SK-N-SH treated with all-trans-retinoic acid at 6 μM for 48 hours (cell line): ENCODE measurements at regions not wholly inside any gene's neighbourhood (a gene's known extent, or its start where the extent isn't known, plus 50 kb on each side); places are given as distances from the start of the nearest gene placed in this dataset.

Experiments
- ATAC-seq: fragments of 200-7000 bp; cut with Tn5 transposase; 3 replicates; pipeline ENCODE4 v1.9.1; 2020; ENCODE audit warnings: mild to moderate bottlenecking, moderate library complexity
- ARNTL ChIP-seq: fragments of 450-650 bp; formaldehyde crosslinking; IDR thresholded peaks from 2 replicates; pipeline ENCODE4 v1.5.0; 2020; ENCODE audit warnings: low read depth, mild to moderate bottlenecking, moderate library complexity, borderline replicate concordance
- BACH2 ChIP-seq: fragments of 250-450 bp; sonication (Bioruptor Pico); IDR thresholded peaks from 2 replicates; pipeline ENCODE4 v1.9.0; 2021; ENCODE audit warnings: mild to moderate bottlenecking, borderline replicate concordance
- CREB5 ChIP-seq: fragments of 250-450 bp; sonication (Bioruptor Pico); IDR thresholded peaks from 2 replicates; pipeline ENCODE4 v1.5.1; 2020; ENCODE audit warnings: low read depth, mild to moderate bottlenecking, moderate library complexity
- CSDC2 ChIP-seq: fragments of 250-450 bp; sonication (Bioruptor Pico); IDR thresholded peaks from 2 replicates; pipeline ENCODE4 v1.5.0; 2020; ENCODE audit warnings: mild to moderate bottlenecking, moderate library complexity
- CSRNP3 ChIP-seq: fragments of 250-450 bp; sonication (Bioruptor Pico); IDR thresholded peaks from 2 replicates; pipeline ENCODE4 v1.5.1; 2021; ENCODE audit warnings: mild to moderate bottlenecking, moderate library complexity
- ESRRG ChIP-seq: fragments of 250-450 bp; sonication (Bioruptor Pico); IDR thresholded peaks from 2 replicates; pipeline ENCODE4 v1.6.1; 2021; ENCODE audit warnings: mild to moderate bottlenecking
- GLIS3 ChIP-seq: fragments of 250-450 bp; sonication (Bioruptor Pico); IDR thresholded peaks from 2 replicates; pipeline ENCODE4 v1.5.0; 2020; ENCODE audit warnings: mild to moderate bottlenecking, moderate library complexity
- ISL1 ChIP-seq: fragments of 250-450 bp; sonication (Bioruptor Pico); IDR thresholded peaks from 2 replicates; pipeline ENCODE4 v2.1.2; 2022; ENCODE audit warnings: mild to moderate bottlenecking, moderate library complexity
- OSR1 ChIP-seq: fragments of 250-450 bp; sonication (Bioruptor Pico); IDR thresholded peaks from 2 replicates; pipeline ENCODE4 v1.8.0; 2022; ENCODE audit warnings: moderate library complexity, mild to moderate bottlenecking, inconsistent platforms
- POU6F1 ChIP-seq: fragments of 250-450 bp; sonication (Bioruptor Pico); IDR thresholded peaks from 2 replicates; pipeline ENCODE4 v1.8.0; 2021; ENCODE audit warnings: low read depth, mild to moderate bottlenecking, moderate library complexity, borderline replicate concordance
- PPARA ChIP-seq: fragments of 250-450 bp; sonication (Bioruptor Pico); IDR thresholded peaks from 2 replicates; pipeline ENCODE4 v1.5.0; 2020; ENCODE audit warnings: mild to moderate bottlenecking, borderline replicate concordance
- RARB ChIP-seq: fragments of 250-450 bp; sonication (Bioruptor Pico); IDR thresholded peaks from 2 replicates; pipeline ENCODE4 v1.8.0; 2021; ENCODE audit warnings: mild to moderate bottlenecking, moderate library complexity
- TCF4 ChIP-seq: fragments of 250-450 bp; sonication (Bioruptor Pico); IDR thresholded peaks from 2 replicates; pipeline ENCODE4 v1.8.0; 2021; ENCODE audit warnings: mild to moderate bottlenecking, moderate library complexity, borderline replicate concordance
- TOX ChIP-seq: fragments of 250-450 bp; sonication (Bioruptor Pico); IDR thresholded peaks from 2 replicates; pipeline ENCODE4 v1.8.0; 2021; ENCODE audit warnings: mild to moderate bottlenecking, moderate library complexity, borderline replicate concordance
- ZC3H10 ChIP-seq: fragments of 250-450 bp; sonication (Bioruptor Pico); IDR thresholded peaks from 2 replicates; pipeline ENCODE4 v1.5.1; 2021; ENCODE audit warnings: mild to moderate bottlenecking, moderate library complexity
- ZFP3 ChIP-seq: fragments of 250-450 bp; sonication (Bioruptor Pico); IDR thresholded peaks from 2 replicates; pipeline ENCODE4 v1.5.0; 2020; ENCODE audit warnings: mild to moderate bottlenecking, moderate library complexity
- ZFP30 ChIP-seq: fragments of 450-650 bp; formaldehyde crosslinking; IDR thresholded peaks from 2 replicates; pipeline ENCODE4 v1.5.0; 2022; ENCODE audit warnings: mild to moderate bottlenecking, moderate library complexity
- ZNF565 ChIP-seq: fragments of 450-650 bp; formaldehyde crosslinking; conservative IDR thresholded peaks from 2 replicates; pipeline ENCODE4 v1.5.0; 2020; ENCODE audit warnings: low read depth, mild to moderate bottlenecking, moderate library complexity
- ZNF70 ChIP-seq: fragments of 450-650 bp; formaldehyde crosslinking; IDR thresholded peaks from 2 replicates; pipeline ENCODE4 v1.5.0; 2020; ENCODE audit warnings: mild to moderate bottlenecking, moderate library complexity
- ZNF8 ChIP-seq: fragments of 450-650 bp; formaldehyde crosslinking; IDR thresholded peaks from 2 replicates; pipeline ENCODE4 v1.5.0; 2020; ENCODE audit warnings: mild to moderate bottlenecking, moderate library complexity
- TF ChIP-seq, protein P1 (sequence below): fragments of 250-450 bp; sonication (Bioruptor Pico); IDR thresholded peaks from 2 replicates; pipeline ENCODE4 v1.8.0; 2020; ENCODE audit warnings: mild to moderate bottlenecking, moderate library complexity, borderline replicate concordance
- TF ChIP-seq, protein P2 (sequence below): fragments of 250-450 bp; sonication (Bioruptor Pico); IDR thresholded peaks from 2 replicates; pipeline ENCODE4 v1.5.0; 2020; ENCODE audit warnings: mild to moderate bottlenecking, moderate library complexity

DNA sequence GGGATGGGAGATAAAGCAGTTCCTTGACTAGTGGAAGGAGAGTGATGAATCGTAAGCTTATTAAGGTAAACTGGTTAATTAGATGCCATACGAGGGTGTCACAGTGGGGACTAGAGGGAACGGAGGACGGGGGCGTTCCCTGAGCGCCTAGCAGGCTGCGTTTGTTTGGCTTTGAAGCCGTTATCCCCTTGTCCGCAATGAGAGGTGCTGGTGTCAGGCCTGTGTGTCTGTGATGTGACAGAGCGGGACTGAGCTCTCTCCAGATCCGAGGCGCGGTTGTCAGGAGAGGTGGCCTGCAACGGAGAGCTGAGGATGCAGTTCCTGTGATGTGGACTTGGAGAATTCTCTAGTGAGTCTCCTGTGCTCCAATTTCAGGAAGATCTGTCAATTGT, 60.0 kb upstream of the PRPS1L1 start (continued):
- TF ChIP-seq, protein P1, sequence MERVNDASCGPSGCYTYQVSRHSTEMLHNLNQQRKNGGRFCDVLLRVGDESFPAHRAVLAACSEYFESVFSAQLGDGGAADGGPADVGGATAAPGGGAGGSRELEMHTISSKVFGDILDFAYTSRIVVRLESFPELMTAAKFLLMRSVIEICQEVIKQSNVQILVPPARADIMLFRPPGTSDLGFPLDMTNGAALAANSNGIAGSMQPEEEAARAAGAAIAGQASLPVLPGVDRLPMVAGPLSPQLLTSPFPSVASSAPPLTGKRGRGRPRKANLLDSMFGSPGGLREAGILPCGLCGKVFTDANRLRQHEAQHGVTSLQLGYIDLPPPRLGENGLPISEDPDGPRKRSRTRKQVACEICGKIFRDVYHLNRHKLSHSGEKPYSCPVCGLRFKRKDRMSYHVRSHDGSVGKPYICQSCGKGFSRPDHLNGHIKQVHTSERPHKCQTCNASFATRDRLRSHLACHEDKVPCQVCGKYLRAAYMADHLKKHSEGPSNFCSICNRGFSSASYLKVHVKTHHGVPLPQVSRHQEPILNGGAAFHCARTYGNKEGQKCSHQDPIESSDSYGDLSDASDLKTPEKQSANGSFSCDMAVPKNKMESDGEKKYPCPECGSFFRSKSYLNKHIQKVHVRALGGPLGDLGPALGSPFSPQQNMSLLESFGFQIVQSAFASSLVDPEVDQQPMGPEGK, result no peak
- TF ChIP-seq RARB (CRISPR knock-in tag), result no peak
- no peak for TF ChIP-seq GLIS3 (CRISPR knock-in tag)
- no peak for TF ChIP-seq TCF4 (CRISPR knock-in tag)

DNA sequence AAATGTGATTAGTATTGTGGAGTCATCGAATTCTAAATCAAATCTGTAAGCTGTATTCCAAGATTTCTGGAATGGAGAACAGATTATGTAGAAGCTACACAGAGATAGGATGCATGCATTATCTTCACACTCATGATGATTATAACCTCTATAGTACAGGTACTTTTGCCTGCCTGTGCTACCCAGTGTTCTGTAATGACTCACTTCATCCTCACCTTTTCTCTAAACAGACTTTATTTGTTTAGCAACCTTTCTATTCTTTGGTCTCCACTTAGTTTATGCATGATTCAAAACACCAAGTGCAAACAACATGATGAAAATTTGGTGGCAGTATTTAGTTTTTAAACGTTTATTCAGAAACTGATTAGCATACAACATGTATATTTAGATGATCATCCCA, 68.4 kb upstream of the PRPS1L1 start:
- no peak for ATAC-seq
- TF ChIP-seq ZFP30, result no peak
- TF ChIP-seq, protein P1, result no peak
- TF ChIP-seq ZC3H10 (CRISPR knock-in tag), result no peak
- TF ChIP-seq GLIS3 (CRISPR knock-in tag), result no peak
- TF ChIP-seq BACH2 (CRISPR knock-in tag), result no peak
- no peak for TF ChIP-seq CREB5 (CRISPR knock-in tag)
- TF ChIP-seq, protein P2, sequence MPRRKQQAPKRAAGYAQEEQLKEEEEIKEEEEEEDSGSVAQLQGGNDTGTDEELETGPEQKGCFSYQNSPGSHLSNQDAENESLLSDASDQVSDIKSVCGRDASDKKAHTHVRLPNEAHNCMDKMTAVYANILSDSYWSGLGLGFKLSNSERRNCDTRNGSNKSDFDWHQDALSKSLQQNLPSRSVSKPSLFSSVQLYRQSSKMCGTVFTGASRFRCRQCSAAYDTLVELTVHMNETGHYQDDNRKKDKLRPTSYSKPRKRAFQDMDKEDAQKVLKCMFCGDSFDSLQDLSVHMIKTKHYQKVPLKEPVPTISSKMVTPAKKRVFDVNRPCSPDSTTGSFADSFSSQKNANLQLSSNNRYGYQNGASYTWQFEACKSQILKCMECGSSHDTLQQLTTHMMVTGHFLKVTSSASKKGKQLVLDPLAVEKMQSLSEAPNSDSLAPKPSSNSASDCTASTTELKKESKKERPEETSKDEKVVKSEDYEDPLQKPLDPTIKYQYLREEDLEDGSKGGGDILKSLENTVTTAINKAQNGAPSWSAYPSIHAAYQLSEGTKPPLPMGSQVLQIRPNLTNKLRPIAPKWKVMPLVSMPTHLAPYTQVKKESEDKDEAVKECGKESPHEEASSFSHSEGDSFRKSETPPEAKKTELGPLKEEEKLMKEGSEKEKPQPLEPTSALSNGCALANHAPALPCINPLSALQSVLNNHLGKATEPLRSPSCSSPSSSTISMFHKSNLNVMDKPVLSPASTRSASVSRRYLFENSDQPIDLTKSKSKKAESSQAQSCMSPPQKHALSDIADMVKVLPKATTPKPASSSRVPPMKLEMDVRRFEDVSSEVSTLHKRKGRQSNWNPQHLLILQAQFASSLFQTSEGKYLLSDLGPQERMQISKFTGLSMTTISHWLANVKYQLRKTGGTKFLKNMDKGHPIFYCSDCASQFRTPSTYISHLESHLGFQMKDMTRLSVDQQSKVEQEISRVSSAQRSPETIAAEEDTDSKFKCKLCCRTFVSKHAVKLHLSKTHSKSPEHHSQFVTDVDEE, result no peak
- no peak for TF ChIP-seq ZFP3 (CRISPR knock-in tag)
- TF ChIP-seq CSRNP3 (CRISPR knock-in tag), result no peak
- TF ChIP-seq ZNF70, result no peak
- no peak for TF ChIP-seq OSR1 (CRISPR knock-in tag)
- no peak for TF ChIP-seq ISL1 (CRISPR knock-in tag)
- no peak for TF ChIP-seq TOX
- no peak for TF ChIP-seq POU6F1 (CRISPR knock-in tag)
- no peak for TF ChIP-seq PPARA (CRISPR knock-in tag)
- TF ChIP-seq ESRRG (CRISPR knock-in tag), result no peak
- TF ChIP-seq CSDC2 (CRISPR knock-in tag), result no peak
- no peak for TF ChIP-seq ZNF8 (CRISPR knock-in tag)
- TF ChIP-seq RARB (CRISPR knock-in tag), result no peak

GRCh38 chr7:18102576-18102975, 74.9 kb upstream of the PRPS1L1 start:
- ATAC-seq, result no peak
- no peak for TF ChIP-seq GLIS3 (CRISPR knock-in tag)
- no peak for TF ChIP-seq PPARA (CRISPR knock-in tag)
- TF ChIP-seq TOX, result no peak
- no peak for TF ChIP-seq ZC3H10 (CRISPR knock-in tag)
- no peak for TF ChIP-seq BACH2 (CRISPR knock-in tag)
- TF ChIP-seq ARNTL (CRISPR knock-in tag), result no peak
- no peak for TF ChIP-seq RARB (CRISPR knock-in tag)
- no peak for TF ChIP-seq TCF4 (CRISPR knock-in tag)
- TF ChIP-seq ESRRG (CRISPR knock-in tag), result no peak
- TF ChIP-seq OSR1 (CRISPR knock-in tag), result no peak
- TF ChIP-seq ZFP3 (CRISPR knock-in tag), result no peak
- TF ChIP-seq, protein P2, result no peak
- TF ChIP-seq ISL1 (CRISPR knock-in tag), result no peak
- no peak for TF ChIP-seq ZNF565 (CRISPR knock-in tag)
- TF ChIP-seq CREB5 (CRISPR knock-in tag), result no peak
